ENCODE measurements at regions not wholly inside any gene's neighbourhood (a gene's known extent, or its start where the extent isn't known, plus 50 kb on each side); places are given as distances from the start of the nearest gene placed in this dataset.
"Not testable (repeated sequence)": the region's sequence is repeated elsewhere in the genome, so short reads cannot be mapped to it uniquely, and the experiment has no call there.

DNA sequence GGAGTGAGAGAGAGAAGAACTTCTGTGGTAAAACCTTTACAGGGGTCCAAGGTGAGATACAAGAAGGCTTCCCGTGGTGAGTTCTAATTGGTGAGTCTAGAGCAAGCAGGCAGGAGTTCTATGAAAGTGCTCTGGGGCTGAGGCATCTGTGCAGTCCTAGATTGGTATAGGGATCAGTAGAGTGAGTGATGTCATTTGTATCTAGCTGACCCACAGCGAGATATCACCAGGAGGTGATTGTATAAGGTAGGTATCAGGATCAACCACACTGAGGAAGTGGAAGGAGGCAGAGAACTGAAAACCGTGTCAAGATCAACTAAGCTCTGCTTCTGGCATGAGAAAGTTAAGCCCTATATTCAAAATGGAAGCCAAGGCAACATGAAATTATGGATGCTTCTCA is 1648.9 kb upstream of the TMEFF2 start:
- DNase-seq (no peak), ATAC-seq (no peak)

DNA sequence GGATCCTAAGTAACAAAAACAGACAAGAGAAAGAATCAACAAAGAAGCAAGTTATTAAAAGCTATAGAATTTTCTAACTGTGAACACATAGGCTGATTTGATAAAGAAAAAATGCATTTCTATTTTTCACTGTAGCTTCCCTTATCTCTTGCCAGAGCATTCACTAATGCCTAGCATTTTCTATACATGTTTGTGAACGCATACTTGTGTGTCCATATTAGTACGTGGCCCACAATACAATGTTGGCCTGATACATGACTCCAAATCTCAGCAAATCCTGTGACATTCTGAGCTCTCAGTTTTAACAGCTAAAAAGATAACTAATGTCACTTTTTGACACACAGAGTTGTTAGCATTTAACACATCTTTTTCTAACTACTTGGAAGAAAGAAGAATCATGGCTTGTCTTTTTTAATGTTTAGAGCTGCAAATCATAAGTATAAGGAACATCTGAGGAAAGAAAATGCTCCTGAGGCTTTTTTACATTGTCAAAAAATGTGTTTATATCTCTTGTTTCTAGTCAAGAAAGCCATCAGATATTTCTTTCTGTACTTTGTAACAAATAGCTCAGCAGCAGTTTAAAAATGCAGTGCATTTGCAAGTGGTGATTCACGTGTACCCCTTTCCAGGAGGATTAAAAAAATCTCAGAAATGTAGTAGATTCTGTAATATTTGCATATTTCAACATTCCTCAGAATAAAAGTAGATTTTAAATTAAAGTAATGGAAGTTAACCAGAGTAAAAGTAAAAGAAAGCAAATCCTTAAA is 1646.8 kb upstream of the TMEFF2 start:
- ATAC-seq (no peak), DNase-seq (no peak)

DNA sequence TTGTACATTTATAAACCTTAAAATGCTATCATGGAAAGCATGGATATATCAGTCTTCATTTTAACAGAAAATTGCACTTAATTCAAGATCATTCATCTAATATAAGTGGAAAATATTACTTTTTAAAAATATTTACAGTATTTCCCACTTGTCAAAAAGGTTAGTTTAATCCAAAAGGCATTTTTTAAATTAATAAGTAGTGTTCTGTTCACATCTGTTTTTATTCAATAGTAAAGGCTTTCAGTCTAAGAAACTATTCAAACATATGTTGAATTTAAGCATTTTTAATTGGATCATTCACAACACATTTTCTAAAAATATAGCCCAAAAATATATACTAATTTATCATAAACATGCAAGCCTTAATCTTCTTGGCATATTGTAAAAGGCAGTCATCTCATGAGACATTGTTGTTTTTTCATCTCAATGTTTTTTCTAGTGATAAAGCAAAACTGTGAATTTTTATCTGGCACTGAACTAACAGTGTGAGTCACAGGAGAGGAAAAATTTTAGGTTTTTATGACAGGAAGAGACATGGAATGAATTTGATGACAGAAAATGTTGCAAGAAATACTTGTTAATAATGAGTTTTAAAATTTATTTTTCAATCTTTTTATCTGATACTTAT is 1642.5 kb upstream of the TMEFF2 start:
- no peak for DNase-seq
- ATAC-seq, result no peak

DNA sequence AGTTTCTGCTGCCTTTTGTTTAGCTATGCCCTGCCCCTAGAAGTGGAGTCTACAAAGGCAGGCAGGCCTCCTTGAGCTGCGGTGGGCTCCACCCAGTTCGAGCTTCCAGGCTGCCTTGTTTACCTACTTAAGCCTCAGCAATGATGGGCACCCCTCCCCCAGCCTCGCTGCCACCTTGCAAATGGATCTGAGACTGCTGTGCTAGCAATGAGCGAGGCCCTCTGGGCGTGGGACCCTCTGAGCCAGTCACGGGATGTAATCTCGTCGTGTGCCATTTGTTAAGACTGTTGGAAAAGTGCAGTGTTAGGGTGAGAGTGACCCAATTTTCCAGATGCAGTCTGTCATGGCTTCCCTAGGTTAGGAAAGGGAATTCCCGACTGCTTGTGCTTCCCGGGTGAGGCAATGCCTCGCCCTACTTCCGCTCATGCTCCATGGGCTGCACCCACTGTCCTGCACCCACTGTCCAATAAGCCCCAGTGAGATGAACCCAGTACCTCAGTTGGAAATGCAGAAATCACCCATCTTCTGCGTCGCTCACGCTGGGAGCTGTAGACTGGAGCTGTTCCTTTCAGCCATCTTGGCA is 1641.8 kb upstream of the TMEFF2 start:
- not testable (repeated sequence) for ATAC-seq

DNA sequence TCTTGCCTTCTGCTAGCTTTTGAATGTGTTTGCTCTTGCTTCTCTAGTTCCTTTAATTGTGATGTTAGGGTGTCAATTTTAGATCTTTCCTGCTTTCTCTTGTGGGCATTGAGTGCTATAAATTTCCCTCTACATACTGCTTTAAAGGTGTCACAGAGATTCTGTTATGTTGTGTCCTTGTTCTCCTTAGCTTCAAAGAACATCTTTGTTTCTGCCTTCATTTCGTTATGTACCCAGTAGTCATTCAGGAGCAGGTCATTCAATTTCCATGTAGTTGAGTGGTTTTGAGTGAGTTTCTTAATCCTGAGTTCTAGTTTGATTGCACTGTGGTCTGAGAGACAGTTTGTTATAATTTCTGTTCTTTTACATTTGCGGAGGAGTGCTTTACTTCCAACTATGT is 1639.2 kb upstream of the TMEFF2 start:
- not testable (repeated sequence) for ATAC-seq, DNase-seq

More for the DNA sequence above, 1641.8 kb upstream of the TMEFF2 start:
- not testable (repeated sequence) for DNase-seq

DNA sequence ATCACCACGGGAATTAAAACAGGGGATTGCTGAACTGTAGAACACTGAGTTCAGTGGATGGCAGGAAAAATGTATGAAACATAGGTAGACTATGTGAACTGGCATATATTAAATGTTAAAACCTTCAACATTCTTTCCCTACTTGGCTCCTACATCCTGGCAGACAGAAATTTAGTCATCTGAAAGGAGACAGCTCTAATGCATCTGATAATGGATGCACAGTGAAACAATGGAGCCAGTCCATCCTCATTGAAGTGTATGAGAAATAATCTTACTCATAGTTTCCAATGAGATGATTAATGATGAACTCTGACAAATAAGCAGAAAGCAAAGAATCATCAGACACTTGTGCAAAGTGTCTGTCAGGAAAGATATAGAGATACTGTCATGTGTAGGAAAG is 1629.7 kb upstream of the TMEFF2 start:
- DNase-seq (no peak), ATAC-seq (no peak)

DNA sequence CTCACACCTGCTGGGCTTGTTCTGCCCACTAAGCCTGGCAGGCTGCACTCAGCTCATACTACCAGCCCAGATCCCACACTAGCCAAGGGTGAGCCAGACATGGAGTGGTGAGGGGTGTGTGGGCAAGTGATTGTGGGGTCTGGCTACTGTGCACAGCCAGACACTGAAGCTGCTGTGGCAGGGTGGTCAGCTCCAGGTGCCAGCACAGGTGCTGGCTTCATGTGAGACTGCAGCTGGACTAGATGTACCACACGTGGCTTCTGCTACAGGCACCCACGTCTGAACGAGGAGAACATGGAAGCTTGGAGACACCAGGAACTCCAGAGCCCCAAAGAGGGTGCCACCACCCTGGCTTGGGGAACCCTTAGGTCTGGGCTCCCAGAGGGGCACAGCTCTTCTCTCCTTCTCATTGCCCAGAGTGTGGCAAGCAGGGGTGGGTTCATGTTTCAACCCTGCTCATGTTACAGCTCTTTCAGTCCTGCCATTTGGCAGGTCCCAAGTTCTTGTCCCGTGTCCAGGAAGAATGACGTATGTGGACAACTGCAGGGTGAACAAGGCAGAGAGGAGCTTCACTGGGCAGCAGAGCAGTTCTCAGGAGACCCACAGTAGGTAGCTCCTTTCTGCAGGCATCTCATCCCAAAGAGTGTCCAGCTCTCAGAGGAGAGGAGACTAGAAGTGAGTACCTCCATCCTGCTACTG is 1624.2 kb upstream of the TMEFF2 start:
- DNase-seq (no peak), ATAC-seq (no peak)

DNA sequence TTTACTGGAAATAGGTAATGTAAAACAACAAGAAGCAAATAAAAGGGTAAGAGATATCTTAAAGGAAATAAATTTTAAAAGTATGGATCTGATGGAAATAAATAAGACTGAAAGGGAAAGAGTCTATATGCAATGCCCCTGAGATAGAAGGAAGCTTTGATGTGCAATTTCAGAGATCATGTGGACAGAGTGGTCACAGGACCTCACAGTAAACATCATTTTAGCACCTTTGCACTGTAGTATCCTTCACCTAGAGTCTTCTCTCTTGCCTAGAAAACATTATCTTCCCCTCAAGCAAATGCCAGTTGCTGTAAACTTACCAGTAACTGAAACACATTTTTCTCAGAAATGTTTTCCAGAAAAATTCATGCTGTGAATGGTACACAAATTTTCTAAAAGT is 1621.3 kb upstream of the TMEFF2 start:
- ATAC-seq (no peak), DNase-seq (no peak)

DNA sequence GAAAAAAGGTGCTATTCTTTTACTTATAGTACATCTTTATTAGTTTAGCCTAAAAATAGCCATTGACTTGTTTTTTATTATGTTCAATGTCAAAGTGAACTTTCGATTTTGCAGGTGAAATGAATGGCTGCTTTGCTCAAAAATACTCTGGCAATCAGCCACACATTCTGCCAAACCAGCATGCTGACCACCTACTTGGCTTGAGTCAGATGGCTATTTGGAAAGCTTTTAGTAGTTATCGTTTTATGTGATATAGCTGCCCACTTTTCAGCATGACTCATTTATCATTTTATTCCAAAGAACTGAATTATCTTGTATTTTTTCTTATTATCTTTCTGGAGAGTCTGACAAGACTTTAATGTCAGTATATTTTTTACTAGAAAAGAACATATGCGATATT is 1615.8 kb upstream of the TMEFF2 start:
- ATAC-seq (no peak), DNase-seq (no peak)

DNA sequence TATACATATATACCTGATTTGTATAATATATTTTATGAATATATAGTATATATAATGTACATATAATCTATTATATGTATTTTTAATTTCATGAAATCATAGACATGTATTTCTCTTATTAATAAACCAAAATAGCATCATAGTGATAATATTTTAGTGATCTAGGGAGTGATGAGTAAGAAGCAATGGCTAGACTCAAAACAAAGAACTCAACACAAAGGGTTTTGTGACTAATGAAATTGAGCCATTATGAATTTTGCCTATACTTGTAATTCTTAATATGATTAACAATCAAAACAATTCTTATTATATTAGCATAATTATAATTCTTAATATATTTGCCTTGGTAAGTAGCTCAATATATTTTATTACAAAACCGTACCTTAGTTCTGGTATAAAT is 1614.1 kb upstream of the TMEFF2 start:
- DNase-seq, result no peak

DNA sequence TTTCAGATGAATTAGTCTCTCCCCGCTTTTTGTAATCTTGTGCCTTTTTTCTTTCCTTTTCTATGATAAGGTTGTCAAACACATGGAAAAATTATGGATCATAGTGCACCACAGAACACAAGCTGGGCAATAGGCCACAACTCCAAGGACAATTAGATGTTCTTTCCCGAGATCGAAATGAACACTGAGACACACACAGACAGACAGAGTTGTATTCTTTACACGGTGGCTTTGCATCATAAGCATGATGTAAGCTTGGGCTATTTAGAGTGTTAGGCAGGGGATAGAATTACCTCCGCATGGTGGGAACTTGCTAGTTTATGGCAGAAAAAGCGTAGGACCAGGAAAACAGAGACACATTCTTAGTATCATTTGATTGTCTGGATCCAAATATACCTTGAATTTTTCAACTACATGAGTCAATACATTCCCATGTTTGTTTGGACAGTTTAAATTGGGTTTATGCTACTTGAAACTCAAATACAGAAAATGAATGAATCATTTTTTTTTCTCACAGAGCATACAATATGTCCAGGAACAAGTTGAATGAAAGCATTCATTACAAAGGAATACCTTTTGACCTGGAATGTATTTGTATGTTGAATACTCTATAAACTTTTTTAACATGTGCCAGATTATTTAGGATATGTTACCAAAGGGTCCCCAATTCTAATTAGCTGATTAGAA is 1611.5 kb upstream of the TMEFF2 start:
- DNase-seq (no peak), ATAC-seq (no peak)

More for the DNA sequence above, 1614.1 kb upstream of the TMEFF2 start:
- ATAC-seq, result no peak

DNA sequence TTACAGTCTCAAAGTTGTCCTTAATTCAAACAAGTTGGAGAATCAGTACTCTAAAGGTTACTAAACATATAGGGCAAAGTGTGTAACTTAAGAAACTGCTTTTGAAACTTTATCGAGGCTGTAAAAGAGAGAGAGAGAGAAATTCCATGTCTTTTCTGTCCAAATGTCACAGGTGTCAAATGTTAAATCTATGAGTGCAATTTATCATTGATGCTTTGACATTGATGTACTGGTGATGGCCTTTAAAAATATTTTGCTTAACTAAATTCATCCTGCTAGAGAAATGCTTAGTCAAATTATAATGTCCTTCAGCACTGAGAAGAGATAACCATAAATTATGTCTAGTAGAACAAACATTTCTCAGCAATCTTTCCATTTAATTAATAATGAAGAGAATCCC is 1602.1 kb upstream of the TMEFF2 start:
- DNase-seq (no peak), ATAC-seq (no peak)

DNA sequence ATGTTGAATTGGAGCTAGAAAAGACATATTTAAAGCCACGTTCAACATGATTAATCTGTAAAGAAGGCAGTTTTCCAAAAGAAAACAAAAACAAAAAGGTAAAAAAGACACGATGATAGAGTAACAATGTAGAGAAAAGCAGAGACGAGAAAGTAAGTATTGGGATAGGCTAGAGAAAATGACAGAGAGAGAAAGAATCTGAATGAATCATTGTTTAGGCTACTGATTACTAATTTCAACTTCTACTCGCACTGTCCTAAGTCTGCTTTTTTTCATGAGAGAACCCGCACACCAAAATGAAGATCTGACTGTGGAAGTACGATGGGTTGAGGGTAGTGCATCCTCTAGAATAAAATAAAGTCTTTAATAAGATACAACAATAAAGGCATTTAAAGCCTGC is 1599.2 kb upstream of the TMEFF2 start:
- DNase-seq (no peak), ATAC-seq (no peak)

DNA sequence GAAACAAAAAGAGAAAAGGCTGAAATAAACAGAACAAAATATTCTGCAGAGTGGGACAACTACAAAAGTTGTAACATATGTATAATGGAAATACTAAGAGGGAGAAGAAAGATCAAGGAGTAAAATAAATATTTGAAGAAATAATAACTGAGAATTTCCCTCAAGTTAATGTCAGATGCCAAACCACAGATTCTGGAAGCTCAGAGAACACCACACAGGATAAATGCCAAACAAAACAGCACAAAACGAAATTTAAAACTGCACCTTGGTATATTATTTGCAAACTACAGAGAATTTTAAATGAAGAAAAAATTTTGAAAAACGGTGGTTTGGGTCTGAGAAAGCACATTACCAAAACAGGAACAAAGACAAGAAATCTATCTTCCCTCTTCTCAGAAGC is 1588.9 kb upstream of the TMEFF2 start:
- DNase-seq (no peak), ATAC-seq (no peak)

DNA sequence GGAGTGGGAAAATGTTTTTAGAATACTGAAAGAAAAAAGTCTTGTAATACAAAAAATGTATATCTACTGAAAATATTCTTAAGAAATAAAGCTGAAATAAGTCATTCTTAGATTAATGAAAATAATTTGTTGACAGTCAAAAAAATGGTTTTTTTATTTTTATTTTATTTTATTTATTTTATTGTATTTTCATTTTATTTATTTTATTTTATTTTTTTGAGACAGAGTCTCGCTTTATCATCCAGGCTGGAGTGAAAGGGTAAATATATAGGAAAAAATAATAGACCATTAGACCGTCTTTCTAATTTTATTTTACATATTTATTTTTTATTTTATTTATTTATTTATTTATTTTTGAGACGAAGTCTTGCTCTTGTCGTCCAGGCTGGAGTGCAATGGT is 1583.6 kb upstream of the TMEFF2 start:
- no peak for DNase-seq
- ATAC-seq, result no peak

DNA sequence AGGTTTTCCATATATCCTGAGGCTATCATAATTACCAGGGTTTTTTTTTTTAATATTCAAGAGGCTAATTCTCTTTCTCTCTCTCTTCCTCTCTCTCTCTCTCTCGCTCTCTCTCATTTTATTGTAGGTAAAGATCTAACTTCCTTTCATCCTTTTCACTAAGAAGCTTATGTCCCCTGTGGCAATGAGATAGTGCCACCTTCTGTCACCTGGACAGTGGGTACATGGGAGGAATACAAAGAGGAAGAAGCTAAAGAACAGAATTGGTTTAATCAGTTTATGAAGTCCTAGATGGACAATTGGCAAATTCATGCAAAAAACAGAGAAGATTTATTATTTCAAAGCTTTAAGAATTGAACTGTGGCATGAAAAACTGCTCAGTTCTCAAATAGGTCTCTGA is 1582.3 kb upstream of the TMEFF2 start:
- ATAC-seq, result no peak

DNA sequence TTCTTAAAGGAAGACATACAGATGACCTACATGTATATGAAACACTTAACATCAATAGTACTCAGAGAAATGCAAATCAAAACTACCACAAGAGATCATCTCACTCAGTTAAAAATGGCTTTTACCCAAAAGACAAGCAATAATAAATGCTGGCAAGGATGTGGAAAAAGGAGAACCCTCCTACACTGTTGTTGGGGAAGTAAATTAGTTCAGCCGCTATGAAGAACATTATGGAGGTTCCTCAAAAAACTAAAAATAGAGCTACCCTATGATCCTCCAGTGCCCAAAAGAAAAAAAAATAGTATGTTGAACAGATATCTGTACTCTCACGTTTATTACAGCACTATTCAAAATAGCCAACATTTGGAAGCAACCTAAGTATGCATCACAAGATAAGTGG is 1579.4 kb upstream of the TMEFF2 start:
- DNase-seq, result no peak
- no peak for ATAC-seq

More for the DNA sequence above, 1582.3 kb upstream of the TMEFF2 start:
- DNase-seq, result no peak

DNA sequence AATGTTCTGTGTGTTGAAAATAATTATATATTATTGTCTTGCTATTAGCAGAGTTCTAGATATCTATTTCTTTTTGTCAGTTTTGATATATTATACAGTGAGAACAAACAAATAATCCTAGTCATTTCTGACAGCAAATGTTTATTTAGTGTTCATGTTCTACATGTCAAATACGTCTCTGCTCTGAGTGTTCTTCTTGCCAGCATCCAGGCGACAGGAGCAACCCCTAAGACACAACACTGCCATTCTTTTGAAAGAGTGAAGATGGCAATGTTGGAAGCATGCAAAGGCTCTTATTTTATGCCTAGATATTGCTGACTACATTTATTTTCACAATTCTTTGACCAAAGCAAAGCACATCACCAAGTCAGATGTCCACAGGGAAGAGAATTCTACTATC is 1556.6 kb upstream of the TMEFF2 start:
- DNase-seq (no peak), ATAC-seq (no peak)

DNA sequence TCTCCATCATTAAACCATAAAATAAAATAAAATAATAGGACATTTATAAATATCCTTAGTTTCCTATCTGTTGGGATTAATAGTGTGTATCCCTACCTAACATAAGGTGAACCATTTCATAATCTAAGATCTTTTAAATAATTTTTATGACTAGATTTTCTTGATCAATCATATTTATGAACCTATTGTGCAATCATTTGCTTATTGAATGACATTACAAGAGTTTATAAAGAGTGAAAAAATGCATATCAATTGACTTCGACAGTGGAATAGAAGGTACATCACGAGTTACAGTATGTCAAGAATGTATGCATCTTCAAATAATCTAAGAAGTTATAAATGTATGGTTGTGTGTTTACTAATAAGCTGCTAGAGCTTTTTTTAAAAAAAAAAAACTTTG is 1554.8 kb upstream of the TMEFF2 start:
- no peak for ATAC-seq
- no peak for DNase-seq

DNA sequence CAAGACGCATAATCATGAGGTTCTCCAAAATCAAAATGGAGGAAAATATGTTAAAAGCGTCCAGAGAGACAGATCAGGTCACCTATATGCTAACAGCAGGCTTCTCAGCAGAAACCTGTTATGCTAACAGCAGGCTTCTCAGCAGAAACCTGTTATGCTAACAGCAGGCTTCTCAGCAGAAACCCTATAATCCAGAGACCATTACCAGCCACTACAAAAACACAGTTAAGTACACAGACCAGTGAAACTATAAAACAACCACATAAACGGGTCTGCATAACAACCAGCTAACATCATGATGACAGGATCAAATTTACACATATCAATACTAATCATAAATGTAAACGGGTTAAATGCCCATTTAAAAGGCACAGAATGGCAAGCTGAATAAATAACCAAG is 1548.4 kb upstream of the TMEFF2 start:
- ATAC-seq, result no peak
- no peak for DNase-seq

DNA sequence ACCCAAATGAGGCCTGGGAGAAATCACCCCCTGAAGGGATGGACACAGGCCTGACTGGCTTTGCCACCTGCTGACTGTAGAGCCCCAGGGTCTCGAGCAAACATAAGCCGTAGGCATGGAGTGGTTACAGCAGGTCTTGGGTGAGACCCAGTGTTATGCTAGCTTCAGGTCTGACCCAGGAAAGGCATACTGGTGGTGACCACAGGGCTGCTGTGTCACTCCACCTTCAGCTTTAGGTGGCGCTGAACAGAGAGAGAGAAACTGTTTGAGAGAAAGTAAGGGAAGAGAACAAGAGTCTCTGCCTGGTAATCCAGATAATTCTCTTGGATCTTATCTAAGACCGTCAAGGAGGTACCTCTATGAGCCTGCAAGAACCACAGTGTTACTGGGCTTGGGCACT is 1544.2 kb upstream of the TMEFF2 start:
- ATAC-seq (no peak), DNase-seq (no peak)

DNA sequence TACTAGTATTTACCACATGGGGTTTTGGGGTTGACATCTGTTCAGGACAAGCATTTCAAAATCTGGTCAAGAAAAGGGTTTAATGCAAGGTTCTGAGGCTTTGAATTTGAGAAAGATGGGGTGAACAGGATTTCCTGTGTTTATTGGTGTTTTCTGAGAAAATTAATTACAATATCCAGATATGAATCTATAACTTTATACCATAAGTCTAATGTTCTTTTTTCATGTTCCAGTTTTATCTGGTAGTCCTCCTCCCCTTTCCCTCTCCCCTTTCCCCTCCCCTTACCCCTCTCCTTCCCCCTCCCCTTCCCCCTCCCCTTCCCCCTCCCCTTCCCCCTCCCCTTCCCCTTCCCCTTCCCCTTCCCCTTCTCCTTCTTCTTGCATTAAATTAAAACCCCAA is 1518.2 kb upstream of the TMEFF2 start:
- ATAC-seq, result no peak
- no peak for DNase-seq

DNA sequence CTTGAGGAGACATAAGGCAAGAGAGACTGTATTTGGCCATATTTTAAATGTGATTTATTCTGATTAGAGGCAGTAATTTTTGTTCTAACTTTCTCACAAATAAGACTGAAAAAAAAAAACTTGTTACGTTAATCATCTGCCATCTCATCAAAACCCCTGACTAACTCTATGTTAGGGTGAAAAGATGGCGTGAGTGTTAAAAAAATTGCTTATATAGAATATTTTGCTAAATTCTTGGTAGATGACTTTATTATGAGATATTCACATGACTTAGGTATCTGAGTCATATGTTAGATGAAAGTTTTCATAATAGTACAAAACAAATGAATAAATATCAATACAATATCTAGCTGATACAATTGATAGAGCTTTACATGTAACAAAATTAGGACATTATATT is 1508.7 kb upstream of the TMEFF2 start:
- DNase-seq (no peak), ATAC-seq (no peak)

Measured in stimulated activated naive CD8-positive, alpha-beta T cell treated with anti-CD3 and anti-CD28 coated beads, Interleukin-15, Interleukin-2, amounts not matched to agents 100 U/mL and 50 U/mL, for 24 hours (primary cell).